ENCODE measurements at regions not wholly inside any gene's neighbourhood (a gene's known extent, or its start where the extent isn't known, plus 50 kb on each side); places are given as distances from the start of the nearest gene placed in this dataset.

- intact Hi-C loops (cut with DNase I) = no loop called here
- Histone ChIP-seq H3K36me3 (no peaks in the 10 kb centered on the region), H3K4me3 (no peak overlapping the region), H3K27me3 (no peaks in the 10 kb centered on the region), H3K27ac (peak overlapping the region in 1 of 12 donors; percentile 78), H3K9me3 (no peaks in the 10 kb centered on the region), H3K4me1 (peaks cover 0 to 15% (median 0%) of the 10 kb centered on the region in 12 donors)
- 79 to 90% (median 85%) methylated on average over 8 of the region's 8 CpGs for WGBS, 4 donors
- DNase-seq = no peak
- TF ChIP-seq CTCF (IDR thresholded peaks at IDR 0.05) (no peak), POLR2A (IDR thresholded peaks at IDR 0.05) (no peak)
- ATAC-seq = no peak
Observed at GRCh38 chr13:22061371-22061805, 390.5 kb downstream of the FGF9 start.

GRCh38 chr13:22061806-22062391 is 391.0 kb downstream of the FGF9 start:
- no peak for TF ChIP-seq POLR2A (IDR thresholded peaks at IDR 0.05)
- TF ChIP-seq CTCF (IDR thresholded peaks at IDR 0.05) = no peak
- ATAC-seq (no peak), DNase-seq (no peak)
- H3K27ac ChIP-seq = peak overlapping the region in 1 of 12 donors; percentile 78
- intact Hi-C loops (cut with DNase I) = no loop called here
- WGBS, 4 donors = 65 to 70% (median 69%) methylated on average over 7 of the region's 7 CpGs
- no peaks in the 10 kb centered on the region for H3K9me3 ChIP-seq
- peaks cover 0 to 15% (median 0%) of the 10 kb centered on the region in 12 donors for H3K4me1 ChIP-seq
- no peaks in the 10 kb centered on the region for H3K27me3 ChIP-seq
- no peak overlapping the region for H3K4me3 ChIP-seq
- H3K36me3 ChIP-seq = no peaks in the 10 kb centered on the region

GRCh38 chr13:22062478-22063205 is 391.8 kb downstream of the FGF9 start:
- no peaks in the 10 kb centered on the region for H3K27me3 ChIP-seq
- H3K36me3 ChIP-seq = no peaks in the 10 kb centered on the region
- 76 to 82% (median 78%) methylated on average over 8 of the region's 8 CpGs for WGBS, 4 donors
- intact Hi-C loops (cut with DNase I) = no loop called here
- H3K4me3 ChIP-seq = no peak overlapping the region
- H3K27ac ChIP-seq = peak overlapping the region in 1 of 12 donors; percentile 78
- DNase-seq (no peak), ATAC-seq (no peak)
- TF ChIP-seq CTCF (IDR thresholded peaks at IDR 0.05) = no peak
- no peak for TF ChIP-seq POLR2A (IDR thresholded peaks at IDR 0.05)
- peaks cover 0 to 15% (median 0%) of the 10 kb centered on the region in 12 donors for H3K4me1 ChIP-seq
- no peaks in the 10 kb centered on the region for H3K9me3 ChIP-seq

GRCh38 chr13:22063416-22064124 is 392.7 kb downstream of the FGF9 start:
- WGBS, 4 donors = 87 to 96% (median 89%) methylated on average over 21 to 23 of the region's 23 CpGs
- TF ChIP-seq POLR2A (IDR thresholded peaks at IDR 0.05) (no peak), CTCF (IDR thresholded peaks at IDR 0.05) (no peak)
- intact Hi-C loops (cut with DNase I) = no loop called here
- no peaks in the 10 kb centered on the region for H3K9me3 ChIP-seq
- no peaks in the 10 kb centered on the region for H3K27me3 ChIP-seq
- H3K4me3 ChIP-seq = no peak overlapping the region
- ATAC-seq = no peak
- no peaks in the 10 kb centered on the region for H3K36me3 ChIP-seq
- H3K4me1 ChIP-seq = peaks cover 0 to 15% (median 0%) of the 10 kb centered on the region in 12 donors
- H3K27ac ChIP-seq = peak overlapping the region in 1 of 12 donors; percentile 78
- DNase-seq = no peak
